Endothelial cell of umbilical vein (primary cell): ENCODE measurements at regions not wholly inside any gene's neighbourhood (a gene's known extent, or its start where the extent isn't known, plus 50 kb on each side); places are given as distances from the start of the nearest gene placed in this dataset.

Source experiments
- EZH2 ChIP-seq: IDR thresholded peaks from 2 replicates; pipeline ENCODE4 v1.6.1; 2012; ENCODE audit warnings: borderline replicate concordance, low read depth, mild to moderate bottlenecking, moderate library complexity, low read length, inconsistent platforms; ENCODE audit not compliant: severe bottlenecking
- FOS ChIP-seq: IDR thresholded peaks from 2 replicates; pipeline ENCODE4 v1.6.1; 2011; ENCODE audit warnings: mild to moderate bottlenecking, low read length, moderate library complexity, borderline replicate concordance; ENCODE audit not compliant: insufficient read depth
- GATA2 ChIP-seq: IDR thresholded peaks from 2 replicates; pipeline ENCODE4 v1.7.0; 2011; ENCODE audit warnings: low read depth, mild to moderate bottlenecking, moderate library complexity, mixed read lengths, low read length; ENCODE audit not compliant: insufficient read length, insufficient read depth
- JUN ChIP-seq: IDR thresholded peaks from 2 replicates; pipeline ENCODE4 v1.6.1; 2011; ENCODE audit warnings: borderline replicate concordance, low read depth; ENCODE audit not compliant: insufficient read length, insufficient read depth
- MAX ChIP-seq: IDR thresholded peaks from 2 replicates; pipeline ENCODE4 v1.6.1; 2011; ENCODE audit not compliant: insufficient read depth, insufficient read length
- POLR2A ChIP-seq: IDR thresholded peaks from 2 replicates; pipeline ENCODE4 v1.6.1; 2012; ENCODE audit warnings: low read depth, mild to moderate bottlenecking, control low read depth, low read length
- POLR2AphosphoS5 ChIP-seq: IDR thresholded peaks from 2 replicates; pipeline ENCODE4 v1.6.1; 2012; ENCODE audit warnings: low read depth, mild to moderate bottlenecking, control low read depth, low read length, moderate library complexity; ENCODE audit not compliant: insufficient read depth
- TF ChIP-seq, protein P1 (sequence below), 2 donors: IDR thresholded peaks; 1 replicate in 1 of 2; 2 replicates in 1 of 2; pipeline ENCODE4 v1.5.1; 2011; ENCODE audit warnings: low read length in 2 of 2, mild to moderate bottlenecking in 2 of 2, moderate library complexity in 2 of 2, control low read depth in 1 of 2, inconsistent platforms in 1 of 2, low read depth in 1 of 2; ENCODE audit not compliant: insufficient read depth in 1 of 2; ENCODE audit errors: extremely low read depth in 1 of 2

- TF ChIP-seq EZH2 = no peak
- no peak for TF ChIP-seq POLR2AphosphoS5
- TF ChIP-seq, protein P1, sequence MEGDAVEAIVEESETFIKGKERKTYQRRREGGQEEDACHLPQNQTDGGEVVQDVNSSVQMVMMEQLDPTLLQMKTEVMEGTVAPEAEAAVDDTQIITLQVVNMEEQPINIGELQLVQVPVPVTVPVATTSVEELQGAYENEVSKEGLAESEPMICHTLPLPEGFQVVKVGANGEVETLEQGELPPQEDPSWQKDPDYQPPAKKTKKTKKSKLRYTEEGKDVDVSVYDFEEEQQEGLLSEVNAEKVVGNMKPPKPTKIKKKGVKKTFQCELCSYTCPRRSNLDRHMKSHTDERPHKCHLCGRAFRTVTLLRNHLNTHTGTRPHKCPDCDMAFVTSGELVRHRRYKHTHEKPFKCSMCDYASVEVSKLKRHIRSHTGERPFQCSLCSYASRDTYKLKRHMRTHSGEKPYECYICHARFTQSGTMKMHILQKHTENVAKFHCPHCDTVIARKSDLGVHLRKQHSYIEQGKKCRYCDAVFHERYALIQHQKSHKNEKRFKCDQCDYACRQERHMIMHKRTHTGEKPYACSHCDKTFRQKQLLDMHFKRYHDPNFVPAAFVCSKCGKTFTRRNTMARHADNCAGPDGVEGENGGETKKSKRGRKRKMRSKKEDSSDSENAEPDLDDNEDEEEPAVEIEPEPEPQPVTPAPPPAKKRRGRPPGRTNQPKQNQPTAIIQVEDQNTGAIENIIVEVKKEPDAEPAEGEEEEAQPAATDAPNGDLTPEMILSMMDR (IDR thresholded peaks at IDR 0.05; ENCODE audit: extremely low read depth in 1 of 2, insufficient read depth in 1 of 2, low read depth in 1 of 2, low read length in 2 of 2) = no peak
- no peak for TF ChIP-seq MAX
- no peak for TF ChIP-seq POLR2A
- TF ChIP-seq FOS = no peak
- no peak for TF ChIP-seq JUN
- TF ChIP-seq GATA2 = no peak
Observed at GRCh38 chr4:184898793-184899192, 73.0 kb upstream of the ACSL1 start.
